HepG2 (cell line): ENCODE measurements at regions not wholly inside any gene's neighbourhood (a gene's known extent, or its start where the extent isn't known, plus 50 kb on each side); places are given as distances from the start of the nearest gene placed in this dataset.

Experiments used
- ATAC-seq: fragments of 200-7000 bp; cut with Tn5 transposase; 3 replicates; pipeline ENCODE4 v1.9.1; 2020; ENCODE audit warnings: mild to moderate bottlenecking, moderate library complexity
- BruUV-seq: library from RNA; stranded (reverse); fragments of 400-500 nt; replicated peaks from 2 replicates; lab custom pipeline; 2021; lab: Mats Ljungman, UMichigan
- CTCF ChIA-PET: fragments of 300-600 bp; formaldehyde crosslinking; extraction: SDS; loops from one replicate; lab custom pipeline; 2021; ENCODE audit warnings: low total read pairs, inconsistent platforms, low intra/inter-chr PET ratio; lab: Yijun Ruan, JAX
- POLR2A ChIA-PET: fragments of 350-600 bp; sonication (Branson Sonifier 250); formaldehyde crosslinking; loops from one replicate; lab custom pipeline; 2020; ENCODE audit warnings: antibody characterized with exemption, inconsistent platforms; lab: Yijun Ruan, JAX
- DNase-seq: peaks from one replicate; pipeline ENCODE4 v3.0.0-alpha.2; 2015; ENCODE audit warnings: low spot score
- FAIRE-seq: peaks from 3 replicates; lab custom pipeline; 2011; peaks lifted over from hg19 to GRCh38; lab: Jason Lieb, UNC
- H2AFZ ChIP-seq: one replicate; pipeline ENCODE4 v1.6.1; 2011; ENCODE audit warnings: low read length, inconsistent platforms
- H3K27ac ChIP-seq: fragments of 300-600 bp; 3 replicates; pipeline ENCODE4 v1.8.0; 2011; ENCODE audit warnings: mixed run types, mild to moderate bottlenecking, mixed read lengths, low read length, inconsistent platforms; ENCODE audit not compliant: insufficient read depth; ENCODE audit errors: extremely low read length
- H3K27me3 ChIP-seq, 2 experiments: fragments of 200-600 bp in 1 of 2; 2 replicates in 1 of 2; 3 replicates in 1 of 2; pipeline versions ENCODE4 v1.6.0 to v1.8.0; 2011; ENCODE audit warnings: low read length in 2 of 2, mild to moderate bottlenecking in 2 of 2, moderate library complexity in 2 of 2, inconsistent platforms in 1 of 2; ENCODE audit not compliant: insufficient read depth in 2 of 2, control insufficient read depth in 1 of 2
- H3K36me3 ChIP-seq, 2 experiments: fragments of 200-600 bp in 1 of 2; replicated peaks in 1 of 2; 2 replicates in 1 of 2; 3 replicates in 1 of 2; pipeline versions ENCODE4 v1.5.1 to v1.8.0; 2011; ENCODE audit warnings: low read length in 2 of 2, inconsistent platforms in 1 of 2; ENCODE audit not compliant: insufficient read depth in 2 of 2, control insufficient read depth in 1 of 2
- H3K4me1 ChIP-seq: 2 replicates; pipeline ENCODE4 v1.5.1; 2012; ENCODE audit warnings: low read length, inconsistent platforms; ENCODE audit not compliant: insufficient read depth
- H3K4me2 ChIP-seq: 2 replicates; pipeline ENCODE4 v1.6.0; 2011; ENCODE audit warnings: low read depth, low read length, inconsistent platforms
- H3K4me3 ChIP-seq, 3 experiments: fragments of 200-600 bp in 1 of 3; sonication (generic), shearing (Covaris generic) in 1 of 3; replicated peaks in 1 of 3; 2 replicates each; pipeline ENCODE4 v1.5.1; 2011 to 2016; ENCODE audit warnings: low read length in 3 of 3, inconsistent platforms in 2 of 3, low read depth in 2 of 3, mild to moderate bottlenecking in 2 of 3, control low read depth in 1 of 3, mixed read lengths in 1 of 3; ENCODE audit not compliant: insufficient read depth in 1 of 3
- H3K79me2 ChIP-seq: one replicate; pipeline ENCODE4 v1.6.1; 2011; ENCODE audit warnings: low read length, inconsistent platforms; ENCODE audit not compliant: insufficient read depth
- H3K9ac ChIP-seq: 2 replicates; pipeline ENCODE4 v1.6.0; 2011; ENCODE audit warnings: mild to moderate bottlenecking, low read depth, low read length, inconsistent platforms; ENCODE audit not compliant: insufficient read depth
- H3K9me3 ChIP-seq: 2 replicates; pipeline ENCODE4 v1.5.1; 2012; ENCODE audit warnings: mild to moderate bottlenecking, low read length
- H4K20me1 ChIP-seq: 2 replicates; pipeline ENCODE4 v1.6.0; 2011; ENCODE audit warnings: inconsistent platforms, mild to moderate bottlenecking, low read length, moderate library complexity; ENCODE audit not compliant: insufficient read depth
- FLYWCH1 ChIP-seq: sonication (generic); formaldehyde crosslinking; IDR thresholded peaks from 2 replicates; pipeline ENCODE4 v1.8.1; 2023; ENCODE audit warnings: mild to moderate bottlenecking, missing genetic modification reagents
- FOXP1 ChIP-seq, 2 experiments: fragments of 450-650 bp in 1 of 2; IDR thresholded peaks; 2 replicates each; pipeline ENCODE4 v1.6.1; 2017 to 2018; ENCODE audit warnings: antibody characterized with exemption in 1 of 2
- HOXA5 ChIP-seq: sonication (generic); formaldehyde crosslinking; IDR thresholded peaks from 2 replicates; pipeline ENCODE4 v1.4.0; 2020; ENCODE audit warnings: missing genetic modification reagents
- JUNB ChIP-seq: sonication (generic); formaldehyde crosslinking; IDR thresholded peaks from 2 replicates; pipeline ENCODE4 v1.8.0; 2022; ENCODE audit warnings: missing genetic modification reagents, mild to moderate bottlenecking, borderline replicate concordance
- NFIB ChIP-seq: sonication (generic); formaldehyde crosslinking; IDR thresholded peaks from 2 replicates; pipeline ENCODE4 v1.9.0; 2021; ENCODE audit warnings: missing genetic modification reagents, mild to moderate bottlenecking, borderline replicate concordance
- PTBP1 ChIP-seq: fragments of 200-400 bp; formaldehyde crosslinking; IDR thresholded peaks from 2 replicates; pipeline ENCODE4 v1.6.1; 2018; ENCODE audit warnings: low read length, low read depth; ENCODE audit not compliant: poor library complexity, severe bottlenecking
- ZNF124 ChIP-seq: sonication (generic); formaldehyde crosslinking; IDR thresholded peaks from 2 replicates; pipeline ENCODE4 v1.4.0; 2020; ENCODE audit warnings: missing genetic modification reagents
- ZNF432 ChIP-seq: sonication (generic); formaldehyde crosslinking; IDR thresholded peaks from 2 replicates; pipeline ENCODE4 v1.5.0; 2020; ENCODE audit warnings: missing genetic modification reagents, mild to moderate bottlenecking, borderline replicate concordance
- ZNF556 ChIP-seq: sonication (generic); formaldehyde crosslinking; IDR thresholded peaks from 2 replicates; pipeline ENCODE4 v1.4.0; 2020; ENCODE audit warnings: mild to moderate bottlenecking, missing genetic modification reagents, borderline replicate concordance
- ZNF569 ChIP-seq: sonication (generic); formaldehyde crosslinking; IDR thresholded peaks from 2 replicates; pipeline ENCODE4 v1.5.0; 2020; ENCODE audit warnings: mild to moderate bottlenecking, missing genetic modification reagents, moderate library complexity, borderline replicate concordance
- ZNF737 ChIP-seq: sonication (generic); formaldehyde crosslinking; IDR thresholded peaks from 2 replicates; pipeline ENCODE4 v1.5.0; 2020; ENCODE audit warnings: missing genetic modification reagents, mild to moderate bottlenecking, borderline replicate concordance
- WGBS: methylation state at CpG from one replicate; pipeline ENCODE4 v1.1.6; 2017; ENCODE audit warnings: low lambda C conversion rate; 5-methylcytosine and 5-hydroxymethylcytosine counted together
- in situ Hi-C: cut with HindIII; loops from 2 replicates; pipeline ENCODE4 v1.10.0; 2017; ENCODE audit warnings: low pct_unique_long_range_greater_than_20kb; ENCODE audit not compliant: extremely low pct_ligation_motif_present
- intact Hi-C: fragments of 100-400 bp; cut with micrococcal nuclease; formaldehyde crosslinking; loops from one replicate; pipeline ENCODE4 v1.10.0; 2022; ENCODE audit not compliant: unreplicated experiment
- TF ChIP-seq, protein P1 (sequence below): fragments of 450-650 bp; IDR thresholded peaks from 2 replicates; pipeline ENCODE4 v1.6.1; 2016
- TF ChIP-seq, protein P2 (sequence below): sonication (generic); formaldehyde crosslinking; conservative IDR thresholded peaks from 2 replicates; pipeline ENCODE4 v1.4.0; 2020; ENCODE audit warnings: missing genetic modification reagents
- TF ChIP-seq, protein P3 (sequence below): sonication (generic); formaldehyde crosslinking; IDR thresholded peaks from 2 replicates; pipeline ENCODE4 v1.8.0; 2022; ENCODE audit warnings: missing genetic modification reagents, mild to moderate bottlenecking, moderate library complexity, borderline replicate concordance

DNA sequence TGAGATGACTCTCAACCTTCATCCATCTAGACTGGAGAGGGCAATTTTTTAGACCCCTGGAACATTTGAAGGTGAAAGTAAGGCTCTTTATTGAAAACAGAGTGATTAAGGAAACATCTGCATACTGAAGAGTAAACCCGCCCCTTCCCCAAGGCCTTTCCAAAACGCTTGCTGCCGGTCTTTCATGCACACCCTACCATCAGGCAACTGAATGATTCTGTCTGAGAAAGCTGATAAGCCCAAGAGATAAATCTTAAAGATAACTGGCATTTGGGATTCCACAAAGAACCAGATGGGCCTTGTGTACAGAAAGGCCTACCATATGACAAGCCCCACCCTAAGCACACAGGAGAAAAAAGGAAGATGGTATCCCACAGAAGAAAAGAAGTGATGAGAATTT, 54.4 kb upstream of the PIK3R1 start:
- Histone ChIP-seq H3K27me3 (no peaks in the 10 kb centered on the region), H3K9ac (no peak overlapping the region), H2AFZ (no peak overlapping the region), H3K36me3 (no peaks in the 10 kb centered on the region), H3K4me1 (no peaks in the 10 kb centered on the region), H3K4me3 (no peak overlapping the region), H3K79me2 (no peaks in the 10 kb centered on the region), H3K4me2 (no peak overlapping the region), H4K20me1 (no peaks in the 10 kb centered on the region), H3K9me3 (no peaks in the 10 kb centered on the region), H3K27ac (no peak overlapping the region)
- intact Hi-C loops = no loop called here
- ChIA-PET POLR2A (no interaction called here), CTCF (no interaction called here)
- no TSS peak for BruUV-seq
- in situ Hi-C loops = no loop called here
- DNase-seq = no peak
- FAIRE-seq = no peak
- no peak for ATAC-seq
- WGBS = 45% methylated on average over 3 of the region's 3 CpGs
- TF ChIP-seq ZNF556 (CRISPR knock-in tag) = no peak
- TF ChIP-seq ZNF569 (CRISPR knock-in tag) = no peak
- TF ChIP-seq, protein P1, sequence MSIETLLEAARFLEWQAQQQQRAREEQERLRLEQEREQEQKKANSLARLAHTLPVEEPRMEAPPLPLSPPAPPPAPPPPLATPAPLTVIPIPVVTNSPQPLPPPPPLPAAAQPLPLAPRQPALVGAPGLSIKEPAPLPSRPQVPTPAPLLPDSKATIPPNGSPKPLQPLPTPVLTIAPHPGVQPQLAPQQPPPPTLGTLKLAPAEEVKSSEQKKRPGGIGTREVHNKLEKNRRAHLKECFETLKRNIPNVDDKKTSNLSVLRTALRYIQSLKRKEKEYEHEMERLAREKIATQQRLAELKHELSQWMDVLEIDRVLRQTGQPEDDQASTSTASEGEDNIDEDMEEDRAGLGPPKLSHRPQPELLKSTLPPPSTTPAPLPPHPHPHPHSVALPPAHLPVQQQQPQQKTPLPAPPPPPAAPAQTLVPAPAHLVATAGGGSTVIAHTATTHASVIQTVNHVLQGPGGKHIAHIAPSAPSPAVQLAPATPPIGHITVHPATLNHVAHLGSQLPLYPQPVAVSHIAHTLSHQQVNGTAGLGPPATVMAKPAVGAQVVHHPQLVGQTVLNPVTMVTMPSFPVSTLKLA = no peak
- TF ChIP-seq PTBP1 = no peak
- no peak for TF ChIP-seq HOXA5
- no peak for TF ChIP-seq ZNF124 (CRISPR knock-in tag)
- no peak for TF ChIP-seq ZNF737 (CRISPR knock-in tag)
- TF ChIP-seq NFIB (CRISPR knock-in tag) = no peak
- TF ChIP-seq, protein P2, sequence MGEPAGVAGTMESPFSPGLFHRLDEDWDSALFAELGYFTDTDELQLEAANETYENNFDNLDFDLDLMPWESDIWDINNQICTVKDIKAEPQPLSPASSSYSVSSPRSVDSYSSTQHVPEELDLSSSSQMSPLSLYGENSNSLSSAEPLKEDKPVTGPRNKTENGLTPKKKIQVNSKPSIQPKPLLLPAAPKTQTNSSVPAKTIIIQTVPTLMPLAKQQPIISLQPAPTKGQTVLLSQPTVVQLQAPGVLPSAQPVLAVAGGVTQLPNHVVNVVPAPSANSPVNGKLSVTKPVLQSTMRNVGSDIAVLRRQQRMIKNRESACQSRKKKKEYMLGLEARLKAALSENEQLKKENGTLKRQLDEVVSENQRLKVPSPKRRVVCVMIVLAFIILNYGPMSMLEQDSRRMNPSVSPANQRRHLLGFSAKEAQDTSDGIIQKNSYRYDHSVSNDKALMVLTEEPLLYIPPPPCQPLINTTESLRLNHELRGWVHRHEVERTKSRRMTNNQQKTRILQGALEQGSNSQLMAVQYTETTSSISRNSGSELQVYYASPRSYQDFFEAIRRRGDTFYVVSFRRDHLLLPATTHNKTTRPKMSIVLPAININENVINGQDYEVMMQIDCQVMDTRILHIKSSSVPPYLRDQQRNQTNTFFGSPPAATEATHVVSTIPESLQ = no peak
- no peak for TF ChIP-seq JUNB (CRISPR knock-in tag)
- no peak for TF ChIP-seq FLYWCH1 (CRISPR knock-in tag)
- TF ChIP-seq FOXP1 (IDR thresholded peaks at IDR 0.05) = no peak
- no peak for TF ChIP-seq FOXP1 (CRISPR knock-in tag; IDR thresholded peaks at IDR 0.05)
- TF ChIP-seq ZNF432 = no peak
- TF ChIP-seq, protein P3, sequence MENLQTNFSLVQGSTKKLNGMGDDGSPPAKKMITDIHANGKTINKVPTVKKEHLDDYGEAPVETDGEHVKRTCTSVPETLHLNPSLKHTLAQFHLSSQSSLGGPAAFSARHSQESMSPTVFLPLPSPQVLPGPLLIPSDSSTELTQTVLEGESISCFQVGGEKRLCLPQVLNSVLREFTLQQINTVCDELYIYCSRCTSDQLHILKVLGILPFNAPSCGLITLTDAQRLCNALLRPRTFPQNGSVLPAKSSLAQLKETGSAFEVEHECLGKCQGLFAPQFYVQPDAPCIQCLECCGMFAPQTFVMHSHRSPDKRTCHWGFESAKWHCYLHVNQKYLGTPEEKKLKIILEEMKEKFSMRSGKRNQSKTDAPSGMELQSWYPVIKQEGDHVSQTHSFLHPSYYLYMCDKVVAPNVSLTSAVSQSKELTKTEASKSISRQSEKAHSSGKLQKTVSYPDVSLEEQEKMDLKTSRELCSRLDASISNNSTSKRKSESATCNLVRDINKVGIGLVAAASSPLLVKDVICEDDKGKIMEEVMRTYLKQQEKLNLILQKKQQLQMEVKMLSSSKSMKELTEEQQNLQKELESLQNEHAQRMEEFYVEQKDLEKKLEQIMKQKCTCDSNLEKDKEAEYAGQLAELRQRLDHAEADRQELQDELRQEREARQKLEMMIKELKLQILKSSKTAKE (CRISPR knock-in tag) = no peak
